Skeletal muscle tissue (tissue), 3 donors: ENCODE measurements at regions not wholly inside any gene's neighbourhood (a gene's known extent, or its start where the extent isn't known, plus 50 kb on each side); places are given as distances from the start of the nearest gene placed in this dataset.

Source experiments
- H3K27ac ChIP-seq: one replicate; pipeline ENCODE4 v1.7.0; 2013; ENCODE audit warnings: mild to moderate bottlenecking, low read depth, low read length, inconsistent platforms
- H3K27me3 ChIP-seq, 3 donors: one replicate each; pipeline ENCODE4 v1.7.0; 2013; ENCODE audit warnings: low read length in 3 of 3; ENCODE audit not compliant: control insufficient read depth in 3 of 3, insufficient read depth in 3 of 3
- H3K36me3 ChIP-seq, 3 donors: one replicate each; pipeline ENCODE4 v1.7.0; 2013; ENCODE audit warnings: low read length in 3 of 3; ENCODE audit not compliant: control insufficient read depth in 3 of 3, insufficient read depth in 3 of 3
- H3K4me1 ChIP-seq, 3 donors: one replicate each; pipeline ENCODE4 v1.7.0; 2013; ENCODE audit warnings: low read length in 3 of 3, mild to moderate bottlenecking in 3 of 3; ENCODE audit not compliant: control insufficient read depth in 3 of 3, insufficient read depth in 3 of 3
- H3K4me3 ChIP-seq, 3 donors: one replicate each; pipeline ENCODE4 v1.7.0; 2013; ENCODE audit warnings: low read length in 3 of 3
- H3K9ac ChIP-seq, 3 donors: one replicate each; pipeline ENCODE4 v1.7.0; 2013; ENCODE audit warnings: low read length in 3 of 3, mild to moderate bottlenecking in 3 of 3, moderate library complexity in 2 of 3, low read depth in 1 of 3
- H3K9me3 ChIP-seq, 3 donors: one replicate each; pipeline ENCODE4 v1.7.0; 2013; ENCODE audit warnings: low read length in 3 of 3; ENCODE audit not compliant: control insufficient read depth in 3 of 3
- donor health status: Osteomylitis.

DNA sequence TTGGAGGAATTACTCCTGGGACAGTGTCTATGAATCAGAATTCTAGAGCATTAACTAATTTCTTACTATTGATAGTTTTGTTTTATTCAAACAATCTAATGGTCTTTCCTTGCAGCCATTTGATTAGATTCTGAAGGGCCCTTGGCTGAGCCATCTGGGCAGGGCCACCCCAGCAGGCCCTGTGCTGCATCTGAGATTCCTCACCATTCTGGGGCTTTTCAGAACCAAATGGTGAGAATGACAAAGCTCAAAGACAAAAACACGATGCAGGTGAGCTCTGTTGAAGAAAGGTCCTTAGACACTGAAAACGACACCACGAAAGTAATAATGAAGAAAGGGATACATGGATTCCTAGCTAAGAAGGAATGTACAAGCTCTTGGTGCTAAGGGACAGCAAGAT is 321.0 kb upstream of the IRX4 start:
- Histone ChIP-seq H3K9me3 (no peaks in the 10 kb centered on the region), H3K27ac (no peak overlapping the region), H3K9ac (no peak overlapping the region), H3K4me1 (no peaks in the 10 kb centered on the region), H3K4me3 (no peak overlapping the region), H3K27me3 (peaks cover 0 to 14% (median 5%) of the 10 kb centered on the region in 3 donors), H3K36me3 (no peaks in the 10 kb centered on the region)

DNA sequence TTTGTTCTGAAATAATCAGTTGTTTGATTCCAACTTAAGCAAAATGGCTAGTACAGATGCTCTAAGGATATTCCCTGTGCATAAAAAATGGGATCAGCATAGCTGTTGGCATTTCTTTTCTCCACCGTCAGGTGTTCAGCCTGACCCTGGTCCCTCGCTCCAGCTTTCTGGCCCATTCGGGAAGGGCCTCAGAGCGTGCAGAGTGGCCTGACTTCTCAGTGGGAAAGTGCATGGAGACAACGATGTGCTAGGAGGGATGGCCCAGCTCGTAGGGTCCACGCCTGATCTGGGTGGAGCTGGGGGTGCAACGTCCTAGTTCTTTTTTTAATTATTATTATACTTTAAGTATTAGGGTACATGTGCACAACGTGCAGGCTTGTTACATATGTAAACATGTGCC is 319.1 kb upstream of the IRX4 start:
- Histone ChIP-seq H3K27me3 (peaks cover 0 to 17% (median 6%) of the 10 kb centered on the region in 3 donors), H3K9me3 (no peaks in the 10 kb centered on the region), H3K27ac (no peak overlapping the region), H3K4me3 (no peak overlapping the region), H3K4me1 (no peaks in the 10 kb centered on the region), H3K9ac (no peak overlapping the region), H3K36me3 (no peaks in the 10 kb centered on the region)

DNA sequence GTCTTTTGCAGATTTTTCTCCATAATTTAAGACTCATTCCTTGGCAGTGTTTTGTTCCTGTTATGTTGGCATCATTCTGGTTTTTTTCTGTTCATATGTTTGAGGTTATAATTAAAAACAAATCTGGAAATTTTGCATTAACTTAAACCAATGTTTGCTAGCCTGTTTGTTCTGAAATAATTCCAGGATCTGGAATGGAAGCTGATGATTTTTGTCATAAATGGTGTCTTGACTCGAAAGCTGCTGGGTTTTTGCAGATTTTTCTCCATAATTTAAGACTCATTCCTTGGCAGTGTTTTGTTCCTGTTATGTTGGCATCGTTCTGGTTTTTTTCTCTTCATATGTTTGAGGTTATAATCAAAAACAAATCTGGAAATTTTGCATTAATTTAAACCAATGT is 318.7 kb upstream of the IRX4 start:
- H3K36me3 ChIP-seq = no peaks in the 10 kb centered on the region
- peaks cover 0 to 21% (median 9%) of the 10 kb centered on the region in 3 donors for H3K27me3 ChIP-seq
- no peak overlapping the region for H3K9ac ChIP-seq
- H3K9me3 ChIP-seq = no peaks in the 10 kb centered on the region
- no peak overlapping the region for H3K27ac ChIP-seq
- no peaks in the 10 kb centered on the region for H3K4me1 ChIP-seq
- no peak overlapping the region for H3K4me3 ChIP-seq

GRCh38 chr5:2201011-2201410 is 318.3 kb upstream of the IRX4 start:
- Histone ChIP-seq H3K4me3 (no peak overlapping the region), H3K27ac (no peak overlapping the region), H3K9ac (no peak overlapping the region), H3K27me3 (peaks cover 0 to 23% (median 11%) of the 10 kb centered on the region in 3 donors), H3K4me1 (no peaks in the 10 kb centered on the region), H3K9me3 (no peaks in the 10 kb centered on the region), H3K36me3 (no peaks in the 10 kb centered on the region)

DNA sequence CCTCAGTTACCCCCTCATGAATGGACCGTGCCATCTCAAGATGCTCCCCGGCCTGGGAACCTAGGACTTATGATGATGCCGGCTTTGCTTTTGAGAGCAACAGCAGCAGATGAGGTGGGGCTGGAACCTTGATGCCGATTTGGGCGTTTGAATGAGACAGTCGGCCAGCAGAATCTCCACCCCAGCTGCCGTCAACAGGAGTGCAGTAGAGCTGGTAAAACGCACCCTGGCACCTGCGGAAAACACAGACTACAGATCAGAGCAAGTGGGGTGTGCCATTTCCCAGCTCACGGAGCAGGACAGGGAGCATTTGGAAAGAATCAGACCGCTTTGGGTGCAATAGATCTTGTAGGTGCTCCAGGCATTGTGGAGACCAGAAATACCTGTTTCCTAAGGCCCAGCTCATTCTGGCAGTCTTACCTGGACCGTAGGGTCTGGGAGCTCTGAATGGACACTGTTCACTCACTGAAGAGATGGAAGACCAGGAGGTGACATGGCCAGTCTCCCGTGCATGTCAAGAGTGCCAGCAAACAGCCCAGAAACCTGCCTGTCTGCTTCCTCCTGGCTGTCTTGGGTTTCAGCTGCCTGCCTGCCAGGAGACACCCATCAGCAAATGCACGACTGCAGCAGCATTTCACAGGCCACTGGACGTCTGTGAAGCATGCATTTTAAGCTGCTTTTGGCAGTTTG is 317.7 kb upstream of the IRX4 start:
- H3K36me3 ChIP-seq = no peaks in the 10 kb centered on the region
- no peaks in the 10 kb centered on the region for H3K4me1 ChIP-seq
- H3K4me3 ChIP-seq = no peak overlapping the region
- no peak overlapping the region for H3K27ac ChIP-seq
- no peak overlapping the region for H3K9ac ChIP-seq
- H3K27me3 ChIP-seq = peaks cover 0 to 23% (median 11%) of the 10 kb centered on the region in 3 donors
- no peaks in the 10 kb centered on the region for H3K9me3 ChIP-seq

- H3K36me3 ChIP-seq = no peaks in the 10 kb centered on the region
- no peak overlapping the region for H3K9ac ChIP-seq
- H3K4me3 ChIP-seq = no peak overlapping the region
- peaks cover 0 to 23% (median 11%) of the 10 kb centered on the region in 3 donors for H3K27me3 ChIP-seq
- no peak overlapping the region for H3K27ac ChIP-seq
- no peaks in the 10 kb centered on the region for H3K4me1 ChIP-seq
- H3K9me3 ChIP-seq = peaks cover 0 to 5% (median 5%) of the 10 kb centered on the region in 3 donors
Observed at GRCh38 chr5:2199697-2200096, 317.0 kb upstream of the IRX4 start.

- Histone ChIP-seq H3K4me3 (no peak overlapping the region), H3K27me3 (peaks cover 0 to 29% (median 11%) of the 10 kb centered on the region in 3 donors), H3K27ac (no peak overlapping the region), H3K4me1 (no peaks in the 10 kb centered on the region), H3K36me3 (no peaks in the 10 kb centered on the region), H3K9ac (no peak overlapping the region), H3K9me3 (peaks cover 0 to 11% (median 8%) of the 10 kb centered on the region in 3 donors)
Observed at GRCh38 chr5:2196989-2197619, 314.4 kb upstream of the IRX4 start.

GRCh38 chr5:2196416-2196815 is 313.7 kb upstream of the IRX4 start:
- Histone ChIP-seq H3K4me3 (no peak overlapping the region), H3K27ac (no peak overlapping the region), H3K9ac (no peak overlapping the region), H3K4me1 (no peaks in the 10 kb centered on the region), H3K36me3 (no peaks in the 10 kb centered on the region), H3K27me3 (peaks cover 0 to 32% (median 11%) of the 10 kb centered on the region in 3 donors), H3K9me3 (peaks cover 0 to 11% (median 8%) of the 10 kb centered on the region in 3 donors)

GRCh38 chr5:2194949-2195348 is 312.2 kb upstream of the IRX4 start:
- no peak overlapping the region for H3K4me3 ChIP-seq
- no peaks in the 10 kb centered on the region for H3K4me1 ChIP-seq
- H3K9ac ChIP-seq = no peak overlapping the region
- H3K9me3 ChIP-seq = peaks cover 0 to 11% (median 8%) of the 10 kb centered on the region in 3 donors
- no peaks in the 10 kb centered on the region for H3K36me3 ChIP-seq
- H3K27me3 ChIP-seq = peaks cover 0 to 30% (median 8%) of the 10 kb centered on the region in 3 donors
- no peak overlapping the region for H3K27ac ChIP-seq

- H3K9me3 ChIP-seq = peaks cover 0 to 11% (median 8%) of the 10 kb centered on the region in 3 donors
- H3K27me3 ChIP-seq = peaks cover 0 to 27% (median 8%) of the 10 kb centered on the region in 3 donors
- H3K9ac ChIP-seq = no peak overlapping the region
- H3K36me3 ChIP-seq = no peaks in the 10 kb centered on the region
- no peak overlapping the region for H3K27ac ChIP-seq
- no peaks in the 10 kb centered on the region for H3K4me1 ChIP-seq
- no peak overlapping the region for H3K4me3 ChIP-seq
Observed at GRCh38 chr5:2194236-2194555, 311.5 kb upstream of the IRX4 start.
